PC-9 (cell line): ENCODE measurements at regions not wholly inside any gene's neighbourhood (a gene's known extent, or its start where the extent isn't known, plus 50 kb on each side); places are given as distances from the start of the nearest gene placed in this dataset.
"Not testable (repeated sequence)": the region's sequence is repeated elsewhere in the genome, so short reads cannot be mapped to it uniquely, and the experiment has no call there.

Experiments used
- BruUV-seq: library from RNA; stranded (reverse); fragments of 400-500 nt; replicated peaks from 2 replicates; lab custom pipeline; 2021; lab: Mats Ljungman, UMichigan
- CTCF ChIA-PET: fragments of 300-600 bp; sonication (Branson Sonifier 250); formaldehyde crosslinking; loops from one replicate; lab custom pipeline; 2022; ENCODE audit warnings: antibody characterized with exemption; lab: Charles Lee
- POLR2A ChIA-PET: fragments of 300-600 bp; sonication (Branson Sonifier 250); formaldehyde crosslinking; loops from one replicate; lab custom pipeline; 2022; ENCODE audit warnings: antibody characterized with exemption; ENCODE audit not compliant: unreplicated experiment; lab: Charles Lee
- DNase-seq, 2 experiments: peaks; one replicate each; pipeline versions ENCODE4 v3.0.0 to v3.0.0-alpha.2; 2015 to 2022; ENCODE audit warnings: mixed read lengths in 1 of 2
- H2AFZ ChIP-seq: fragments of 200-600 bp; sonication (generic); 2 replicates; pipeline ENCODE4 v1.8.1; 2017; ENCODE audit warnings: antibody characterized with exemption
- H3F3A ChIP-seq: fragments of 200-600 bp; sonication (generic); 2 replicates; pipeline ENCODE4 v1.8.1; 2017; ENCODE audit warnings: antibody characterized with exemption, mild to moderate bottlenecking, low read depth; ENCODE audit not compliant: insufficient read depth
- H3K27ac ChIP-seq: fragments of 200-600 bp; sonication (generic); 2 replicates; pipeline ENCODE4 v1.6.1; 2016; ENCODE audit warnings: mixed run types
- H3K27me3 ChIP-seq: fragments of 200-600 bp; sonication (generic); 2 replicates; pipeline ENCODE4 v1.6.1; 2016; ENCODE audit warnings: low read depth, mixed run types; ENCODE audit not compliant: insufficient read depth
- H3K36me3 ChIP-seq: fragments of 200-600 bp; sonication (generic); 2 replicates; pipeline ENCODE4 v1.6.1; 2016; ENCODE audit warnings: low read depth, mixed run types
- H3K4me1 ChIP-seq: fragments of 200-600 bp; sonication (generic); replicated peaks from 2 replicates; pipeline ENCODE4 v1.6.1; 2016; ENCODE audit warnings: mixed run types; ENCODE audit not compliant: insufficient read depth
- H3K4me2 ChIP-seq: fragments of 200-600 bp; sonication (generic); 2 replicates; pipeline ENCODE4 v1.6.1; 2017; ENCODE audit warnings: mixed run types
- H3K4me3 ChIP-seq: fragments of 200-600 bp; sonication (generic); 2 replicates; pipeline ENCODE4 v1.6.1; 2016; ENCODE audit warnings: mixed run types
- H3K79me2 ChIP-seq: fragments of 200-600 bp; sonication (generic); 2 replicates; pipeline ENCODE4 v1.6.1; 2017; ENCODE audit warnings: low read depth, mixed run types
- H3K9me2 ChIP-seq: fragments of 200-600 bp; sonication (generic); 2 replicates; pipeline ENCODE4 v1.8.1; 2017; ENCODE audit warnings: mild to moderate bottlenecking; ENCODE audit not compliant: insufficient read depth
- H3K9me3 ChIP-seq: fragments of 200-600 bp; sonication (generic); 2 replicates; pipeline ENCODE4 v1.8.1; 2016; ENCODE audit warnings: low read depth; ENCODE audit not compliant: insufficient read depth
- H4K20me1 ChIP-seq: fragments of 200-600 bp; sonication (generic); 2 replicates; pipeline ENCODE4 v1.8.1; 2017; ENCODE audit not compliant: insufficient read depth
- CTCF ChIP-seq: fragments of 200-600 bp; sonication (generic); conservative IDR thresholded peaks from 2 replicates; pipeline ENCODE4 v1.6.1; 2017; ENCODE audit warnings: mixed run types, antibody characterized with exemption, mild to moderate bottlenecking, moderate library complexity
- EZH2 ChIP-seq: fragments of 200-600 bp; sonication (generic); IDR thresholded peaks from 2 replicates; pipeline ENCODE4 v1.8.0; 2017; ENCODE audit warnings: antibody characterized with exemption, low read depth
- intact Hi-C: fragments of 100-400 bp; cut with micrococcal nuclease; formaldehyde crosslinking; loops from one replicate; pipeline ENCODE4 v1.10.0; 2022; ENCODE audit not compliant: unreplicated experiment

GRCh38 chr6:30818391-30818841 lies 65.9 kb upstream of the DDR1 start:
- no peak overlapping the region; the same call in 1 of the 2 replicates for H3K4me3 ChIP-seq
- H3K9me2 ChIP-seq, result no peaks in the 10 kb centered on the region
- BruUV-seq, result no TSS peak
- H3K27ac ChIP-seq, result peak overlapping the region; percentile 96
- peaks cover 66% of the 10 kb centered on the region for H3F3A ChIP-seq
- no peaks in the 10 kb centered on the region for H3K27me3 ChIP-seq
- no peak for TF ChIP-seq CTCF
- no peaks in the 10 kb centered on the region for H3K36me3 ChIP-seq
- ChIA-PET POLR2A (interaction anchor here (0.6 to 1.4 kb wide), 8 partner anchors 10 to 76 kb away, joined by 3 to 31 read pairs (median 6); no protein-coding TSS in a partner anchor), CTCF (interaction anchor here (0.6 to 2.8 kb wide), 2 partner anchors 88 to 246 kb away, joined by 3 to 15 read pairs; no protein-coding TSS in a partner anchor)
- H2AFZ ChIP-seq, result no peak overlapping the region
- peaks cover 86% of the 10 kb centered on the region for H3K4me1 ChIP-seq
- DNase-seq, result peak; percentile 61 to 92
- intact Hi-C loops, result loop anchor here (2.0 kb wide), 1 partner anchor 132 kb away; the partner anchor contains the start of gene PPP1R18
- no peaks in the 10 kb centered on the region for H3K9me3 ChIP-seq
- H3K4me2 ChIP-seq, result peak overlapping the region; percentile 68
- H4K20me1 ChIP-seq, result no peaks in the 10 kb centered on the region
- H3K79me2 ChIP-seq, result no peaks in the 10 kb centered on the region

GRCh38 chr6:30816791-30817739 lies 67.3 kb upstream of the DDR1 start:
- H3K4me3 ChIP-seq, result no peak overlapping the region
- no peaks in the 10 kb centered on the region for H3K9me2 ChIP-seq
- BruUV-seq, result no TSS peak
- no peak overlapping the region for H2AFZ ChIP-seq
- H3K36me3 ChIP-seq, result no peaks in the 10 kb centered on the region
- H4K20me1 ChIP-seq, result no peaks in the 10 kb centered on the region
- TF ChIP-seq CTCF (no peak), EZH2 (no peak)
- ChIA-PET POLR2A (no interaction called here), CTCF (no interaction called here)
- peaks cover 88% of the 10 kb centered on the region for H3K4me1 ChIP-seq
- H3K4me2 ChIP-seq, result peak overlapping the region; percentile 68
- intact Hi-C loops, result no loop called here
- peaks cover 77% of the 10 kb centered on the region for H3F3A ChIP-seq
- no peaks in the 10 kb centered on the region for H3K9me3 ChIP-seq
- no peaks in the 10 kb centered on the region for H3K27me3 ChIP-seq
- DNase-seq, result no peak
- H3K27ac ChIP-seq, result peak overlapping the region; percentile 96
- no peaks in the 10 kb centered on the region for H3K79me2 ChIP-seq

- Histone ChIP-seq H3K4me1 (peaks cover 88% of the 10 kb centered on the region), H3F3A (peaks cover 76% of the 10 kb centered on the region)
- CTCF ChIA-PET, H4K20me1 ChIP-seq, POLR2A ChIA-PET, H3K36me3 ChIP-seq, H3K9me2 ChIP-seq, H2AFZ ChIP-seq, DNase-seq, H3K27ac ChIP-seq, H3K79me2 ChIP-seq, intact Hi-C loops, H3K4me2 ChIP-seq, H3K9me3 ChIP-seq, BruUV-seq, H3K27me3 ChIP-seq, H3K4me3 ChIP-seq: not testable (repeated sequence)
These were observed 68.0 kb upstream of the DDR1 start for GRCh38 chr6:30816296-30816695.

GRCh38 chr6:30815041-30815742 lies 69.1 kb upstream of the DDR1 start:
- H3K9me2 ChIP-seq, H3K36me3 ChIP-seq, DNase-seq, H2AFZ ChIP-seq, H3K27me3 ChIP-seq, H4K20me1 ChIP-seq, H3K4me3 ChIP-seq, H3K79me2 ChIP-seq, intact Hi-C loops, H3K9me3 ChIP-seq: not testable (repeated sequence)
- peak overlapping the region; percentile 94 for H3K27ac ChIP-seq
- TSS peak; percentile 76 for BruUV-seq
- H3K4me1 ChIP-seq, result peaks cover 88% of the 10 kb centered on the region
- CTCF ChIA-PET, result interaction anchor here (0.6 to 0.7 kb wide), 4 partner anchors 28 to 1893 kb away, joined by 3 to 10 read pairs (median 4); partner anchors contain the start of gene GTF2H4
- H3K4me2 ChIP-seq, result peak overlapping the region; percentile 55
- peaks cover 77% of the 10 kb centered on the region for H3F3A ChIP-seq
- POLR2A ChIA-PET, result interaction anchor here (0.6 to 0.7 kb wide), 3 partner anchors 51 to 602 kb away, joined by 3 read pairs; no protein-coding TSS in a partner anchor
